Loucy (cell line): ENCODE measurements at regions not wholly inside any gene's neighbourhood (a gene's known extent, or its start where the extent isn't known, plus 50 kb on each side); places are given as distances from the start of the nearest gene placed in this dataset.

Experiments
- H2AFZ ChIP-seq: fragments of 200-600 bp; sonication (generic); 2 replicates; pipeline ENCODE4 v1.6.0; 2016; ENCODE audit warnings: antibody characterized with exemption, mild to moderate bottlenecking, low read length, moderate library complexity
- H3F3A ChIP-seq: fragments of 200-600 bp; 2 replicates; pipeline ENCODE4 v1.6.0; 2016; ENCODE audit warnings: antibody characterized with exemption, low read depth, mild to moderate bottlenecking
- H3K27me3 ChIP-seq: fragments of 200-600 bp; sonication (generic); 2 replicates; pipeline ENCODE4 v1.6.1; 2014; ENCODE audit warnings: low read length, mild to moderate bottlenecking; ENCODE audit not compliant: insufficient read depth, poor library complexity, severe bottlenecking
- H3K36me3 ChIP-seq: fragments of 200-600 bp; sonication (generic); 2 replicates; pipeline ENCODE4 v1.6.1; 2016; ENCODE audit warnings: low read length; ENCODE audit not compliant: insufficient read depth
- H3K4me1 ChIP-seq: fragments of 200-600 bp; sonication (generic); 2 replicates; pipeline ENCODE4 v1.5.1; 2014; ENCODE audit warnings: low read length, mild to moderate bottlenecking; ENCODE audit not compliant: insufficient read depth, poor library complexity, severe bottlenecking
- H3K4me2 ChIP-seq: fragments of 200-600 bp; sonication (generic); 2 replicates; pipeline ENCODE4 v1.6.0; 2014; ENCODE audit warnings: antibody characterized with exemption, low read length, low read depth, mild to moderate bottlenecking; ENCODE audit not compliant: poor library complexity, severe bottlenecking
- H3K4me3 ChIP-seq: fragments of 200-600 bp; sonication (generic); 2 replicates; pipeline ENCODE4 v1.5.1; 2014; ENCODE audit warnings: low read length, mild to moderate bottlenecking, mixed read lengths; ENCODE audit not compliant: poor library complexity, severe bottlenecking
- H3K79me2 ChIP-seq: fragments of 200-600 bp; sonication (generic); 2 replicates; pipeline ENCODE4 v1.6.1; 2014; ENCODE audit warnings: low read length; ENCODE audit not compliant: insufficient read depth
- H3K9ac ChIP-seq: fragments of 200-600 bp; sonication (generic); 2 replicates; pipeline ENCODE4 v1.6.0; 2014; ENCODE audit warnings: mild to moderate bottlenecking, low read depth, low read length, moderate library complexity; ENCODE audit not compliant: poor library complexity, severe bottlenecking
- H3K9me2 ChIP-seq: fragments of 200-600 bp; sonication (generic); replicated peaks from 2 replicates; pipeline ENCODE4 v1.6.1; 2016; ENCODE audit warnings: low read depth, low read length, mixed read lengths
- H3K9me3 ChIP-seq: fragments of 200-600 bp; sonication (generic); 2 replicates; pipeline ENCODE4 v1.6.1; 2014; ENCODE audit warnings: mild to moderate bottlenecking, antibody characterized with exemption, low read length, low read depth; ENCODE audit not compliant: insufficient read depth
- H4K20me1 ChIP-seq: fragments of 200-600 bp; sonication (generic); 2 replicates; pipeline ENCODE4 v1.6.0; 2014; ENCODE audit warnings: antibody characterized with exemption, low read length, mild to moderate bottlenecking; ENCODE audit not compliant: insufficient read depth, poor library complexity, severe bottlenecking
- EZH2phosphoT487 ChIP-seq: fragments of 200-600 bp; IDR thresholded peaks from 2 replicates; pipeline ENCODE4 v1.6.1; 2018; ENCODE audit warnings: antibody characterized with exemption, mild to moderate bottlenecking, moderate library complexity, borderline replicate concordance
- TF ChIP-seq, protein P1 (sequence below): fragments of 200-600 bp; sonication (generic); conservative IDR thresholded peaks from 2 replicates; pipeline ENCODE4 v1.5.1; 2014; ENCODE audit warnings: mild to moderate bottlenecking, antibody characterized with exemption, low read length

- Histone ChIP-seq H3K4me2 (no peak overlapping the region), H3K79me2 (no peaks in the 10 kb centered on the region), H3K9me2 (no peaks in the 10 kb centered on the region), H2AFZ (no peak overlapping the region), H3K9me3 (no peaks in the 10 kb centered on the region), H4K20me1 (no peaks in the 10 kb centered on the region), H3K9ac (no peak overlapping the region), H3K27me3 (peaks cover 4% of the 10 kb centered on the region), H3K36me3 (no peaks in the 10 kb centered on the region), H3K4me3 (no peak overlapping the region), H3F3A (no peaks in the 10 kb centered on the region), H3K4me1 (no peaks in the 10 kb centered on the region)
- no peak for TF ChIP-seq EZH2phosphoT487
- TF ChIP-seq, protein P1, sequence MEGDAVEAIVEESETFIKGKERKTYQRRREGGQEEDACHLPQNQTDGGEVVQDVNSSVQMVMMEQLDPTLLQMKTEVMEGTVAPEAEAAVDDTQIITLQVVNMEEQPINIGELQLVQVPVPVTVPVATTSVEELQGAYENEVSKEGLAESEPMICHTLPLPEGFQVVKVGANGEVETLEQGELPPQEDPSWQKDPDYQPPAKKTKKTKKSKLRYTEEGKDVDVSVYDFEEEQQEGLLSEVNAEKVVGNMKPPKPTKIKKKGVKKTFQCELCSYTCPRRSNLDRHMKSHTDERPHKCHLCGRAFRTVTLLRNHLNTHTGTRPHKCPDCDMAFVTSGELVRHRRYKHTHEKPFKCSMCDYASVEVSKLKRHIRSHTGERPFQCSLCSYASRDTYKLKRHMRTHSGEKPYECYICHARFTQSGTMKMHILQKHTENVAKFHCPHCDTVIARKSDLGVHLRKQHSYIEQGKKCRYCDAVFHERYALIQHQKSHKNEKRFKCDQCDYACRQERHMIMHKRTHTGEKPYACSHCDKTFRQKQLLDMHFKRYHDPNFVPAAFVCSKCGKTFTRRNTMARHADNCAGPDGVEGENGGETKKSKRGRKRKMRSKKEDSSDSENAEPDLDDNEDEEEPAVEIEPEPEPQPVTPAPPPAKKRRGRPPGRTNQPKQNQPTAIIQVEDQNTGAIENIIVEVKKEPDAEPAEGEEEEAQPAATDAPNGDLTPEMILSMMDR = no peak
Observed at GRCh38 chr18:39241534-39241933, 1675.9 kb upstream of the CELF4 start.

- Histone ChIP-seq H3K4me2 (no peak overlapping the region), H3K9me2 (no peaks in the 10 kb centered on the region), H3K9me3 (no peaks in the 10 kb centered on the region), H3F3A (no peaks in the 10 kb centered on the region), H3K36me3 (no peaks in the 10 kb centered on the region), H2AFZ (no peak overlapping the region), H3K4me1 (no peaks in the 10 kb centered on the region), H3K4me3 (no peak overlapping the region), H4K20me1 (no peaks in the 10 kb centered on the region), H3K79me2 (no peaks in the 10 kb centered on the region), H3K27me3 (no peaks in the 10 kb centered on the region), H3K9ac (no peak overlapping the region)
- TF ChIP-seq EZH2phosphoT487 = no peak
- TF ChIP-seq, protein P1 = no peak
Observed at GRCh38 chr18:39238981-39239660, 1673.5 kb upstream of the CELF4 start.

- TF ChIP-seq EZH2phosphoT487 = no peak
- TF ChIP-seq, protein P1 = no peak
- no peaks in the 10 kb centered on the region for H3K36me3 ChIP-seq
- no peaks in the 10 kb centered on the region for H4K20me1 ChIP-seq
- no peaks in the 10 kb centered on the region; the same call in 1 of the 2 replicates for H3K9me3 ChIP-seq
- H3K4me1 ChIP-seq = no peaks in the 10 kb centered on the region
- H3K4me3 ChIP-seq = no peak overlapping the region
- no peaks in the 10 kb centered on the region for H3F3A ChIP-seq
- H3K9ac ChIP-seq = no peak overlapping the region
- H3K9me2 ChIP-seq = no peaks in the 10 kb centered on the region
- no peaks in the 10 kb centered on the region for H3K27me3 ChIP-seq
- no peak overlapping the region for H3K4me2 ChIP-seq
- H3K79me2 ChIP-seq = no peaks in the 10 kb centered on the region
- no peak overlapping the region for H2AFZ ChIP-seq
Observed at GRCh38 chr18:39235118-39235719, 1669.6 kb upstream of the CELF4 start.
